Activated CD8-positive, alpha-beta memory T cell treated with anti-CD3 and anti-CD28 coated beads, Interleukin-2, amount 50 U/mL, for 48 hours (primary cell): ENCODE measurements at regions not wholly inside any gene's neighbourhood (a gene's known extent, or its start where the extent isn't known, plus 50 kb on each side); places are given as distances from the start of the nearest gene placed in this dataset.
A peak's percentile ranks its signal among the peaks of the same experiment; 100 is the strongest.
"Not testable (repeated sequence)": the region's sequence is repeated elsewhere in the genome, so short reads cannot be mapped to it uniquely, and the experiment has no call there.

Source experiments
- DNase-seq: peaks from one replicate; pipeline ENCODE4 v3.0.0-alpha.2; 2020

DNA sequence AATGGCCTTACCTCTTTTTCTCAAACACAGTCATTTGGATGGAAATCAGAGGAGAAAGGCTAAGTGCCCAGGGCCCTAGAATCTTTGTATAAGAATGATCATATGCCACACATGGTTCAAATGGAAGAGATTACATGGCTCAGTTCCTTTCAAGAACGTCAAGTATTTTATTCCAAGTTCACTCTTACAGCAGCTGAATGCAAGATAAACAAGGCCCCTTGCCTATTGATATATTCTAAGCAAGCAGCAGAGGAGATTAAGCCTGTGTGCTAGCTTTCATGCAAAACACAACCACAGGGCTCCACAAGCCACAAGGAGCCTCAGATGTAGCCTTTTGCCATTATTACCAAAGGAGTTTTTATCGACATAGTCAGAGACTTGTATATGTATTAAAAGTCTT is 55.3 kb upstream of the SLCO6A1 start:
- DNase-seq = no peak

DNA sequence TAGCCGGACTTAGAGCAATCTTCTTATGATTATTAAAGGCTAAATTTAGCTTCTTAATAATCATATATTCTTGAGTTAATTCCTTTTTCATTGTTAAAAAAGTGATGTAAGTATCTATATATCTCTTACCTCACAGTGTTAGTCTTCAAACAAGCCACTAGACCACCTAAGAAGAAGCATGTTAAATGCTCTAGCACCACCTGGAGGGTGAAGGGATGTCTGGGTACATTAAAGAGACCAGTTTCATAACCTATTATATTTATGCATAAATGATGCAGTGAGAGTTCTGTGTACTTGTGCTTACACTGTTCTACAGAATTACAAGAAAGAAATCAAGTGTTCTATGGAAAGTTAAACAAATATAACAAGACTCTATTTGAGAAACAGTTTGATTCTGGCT is 55.9 kb upstream of the SLCO6A1 start:
- no peak for DNase-seq

DNA sequence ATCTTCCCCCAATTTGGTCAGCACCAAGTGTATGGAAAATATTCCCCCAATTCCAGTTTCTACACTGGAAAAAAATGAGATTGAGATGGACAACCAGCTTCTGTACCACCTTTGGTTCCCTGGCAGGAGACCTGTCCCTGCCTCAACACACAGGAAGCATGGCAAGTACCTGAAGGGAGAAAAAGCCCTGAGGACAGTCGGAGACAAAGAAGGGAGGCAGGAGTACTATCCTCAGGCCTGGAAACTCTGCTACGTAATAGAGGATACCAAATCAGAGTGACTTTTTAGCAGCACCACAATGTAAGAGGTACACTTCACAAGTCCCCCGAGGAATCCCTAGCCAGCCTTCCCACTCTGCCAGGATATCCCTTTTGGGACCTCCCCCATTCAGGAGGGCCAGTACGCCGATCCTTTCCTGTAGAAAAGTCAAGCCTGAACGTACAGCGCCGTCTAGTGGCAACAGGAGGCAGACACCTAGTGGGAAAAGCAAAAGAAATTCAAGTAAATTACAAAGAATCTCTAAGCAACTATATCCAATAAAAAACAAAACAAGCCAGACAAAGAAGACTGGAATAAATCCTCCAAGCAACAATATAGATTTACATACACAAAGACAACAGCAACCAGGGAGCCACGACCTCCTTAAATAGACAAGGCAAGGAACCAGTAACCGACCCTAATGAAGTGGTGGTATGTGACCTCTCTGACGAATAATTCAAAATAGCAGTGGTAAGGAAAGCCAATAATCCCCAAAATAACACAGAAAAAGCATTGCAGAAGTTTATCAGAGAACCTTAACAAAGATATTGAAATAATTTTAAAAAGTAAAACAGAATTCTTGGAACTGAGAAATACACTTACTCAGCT is 63.3 kb upstream of the SLCO6A1 start:
- DNase-seq = peak; percentile 60

DNA sequence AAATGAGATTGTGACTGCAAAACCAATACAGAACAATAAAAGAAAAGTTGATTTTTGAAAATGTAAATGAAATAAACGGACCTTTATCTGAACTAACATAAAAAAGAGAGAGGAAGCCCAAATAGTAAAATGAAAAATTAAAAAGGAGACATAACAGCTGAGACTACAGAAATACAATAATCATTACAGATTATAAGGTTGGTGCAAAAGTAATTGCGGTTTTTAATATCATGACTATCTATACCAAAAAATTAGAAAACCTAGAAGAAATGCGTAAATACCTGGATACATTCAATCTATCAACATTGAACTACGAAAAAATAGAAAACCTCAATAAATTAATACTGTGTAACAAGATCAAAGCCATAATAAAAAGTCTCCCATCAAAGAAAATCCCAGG is 71.9 kb upstream of the SLCO6A1 start:
- no peak for DNase-seq

DNA sequence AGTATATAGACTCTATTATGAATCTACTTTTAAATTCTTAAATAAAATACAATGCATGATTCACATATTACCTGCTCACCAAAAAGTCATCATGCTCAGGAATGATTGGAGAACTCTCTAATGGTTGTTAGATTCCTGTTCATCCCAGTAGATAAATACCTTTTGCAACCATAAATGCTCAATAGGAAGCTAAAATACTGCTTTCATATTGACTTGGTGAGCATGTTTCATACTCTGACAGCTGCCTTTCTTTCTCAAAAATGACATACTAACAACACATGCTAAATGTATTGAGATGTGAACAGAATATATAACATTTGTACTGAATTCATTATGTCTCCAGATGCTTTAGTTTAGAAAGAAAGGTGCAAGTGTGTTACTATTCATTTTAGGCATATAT is 79.6 kb upstream of the SLCO6A1 start:
- DNase-seq = no peak

DNA sequence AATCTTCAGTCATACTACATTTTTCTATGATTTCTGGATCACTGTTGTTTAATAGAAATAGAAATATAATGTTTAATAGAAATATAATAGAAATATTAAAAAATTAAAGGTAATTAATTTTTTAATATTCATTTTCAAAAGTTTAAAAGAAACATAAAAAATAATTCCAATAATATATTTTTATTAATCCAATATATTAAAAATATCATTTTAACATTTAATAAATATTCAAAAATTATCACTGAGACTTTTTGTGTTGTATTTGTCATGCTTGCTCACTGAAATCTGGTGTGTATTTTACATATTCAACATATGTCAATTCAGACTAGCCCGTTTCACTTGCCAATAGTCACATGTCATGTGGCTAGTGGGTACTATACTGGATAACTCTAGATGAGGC is 80.6 kb upstream of the SLCO6A1 start:
- DNase-seq = no peak

DNA sequence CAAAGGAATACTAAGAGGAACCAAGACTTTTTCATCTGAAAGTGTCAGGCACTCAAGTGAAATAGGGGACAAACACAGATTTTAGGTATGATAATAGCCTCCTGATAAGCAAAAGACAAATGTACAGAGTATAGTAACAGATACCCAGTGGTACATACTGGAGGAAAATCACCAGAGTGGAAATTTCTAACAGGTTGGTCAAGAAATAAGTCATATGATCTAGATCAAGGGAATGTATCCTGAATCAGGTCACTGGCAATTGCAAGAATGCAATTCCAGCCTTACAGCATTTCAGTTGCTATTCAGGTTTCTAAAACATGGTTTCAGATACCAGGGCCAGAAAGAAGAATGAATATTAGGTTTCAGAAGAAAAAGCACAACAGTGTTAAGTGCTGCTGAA is 82.2 kb upstream of the SLCO6A1 start:
- DNase-seq = no peak

DNA sequence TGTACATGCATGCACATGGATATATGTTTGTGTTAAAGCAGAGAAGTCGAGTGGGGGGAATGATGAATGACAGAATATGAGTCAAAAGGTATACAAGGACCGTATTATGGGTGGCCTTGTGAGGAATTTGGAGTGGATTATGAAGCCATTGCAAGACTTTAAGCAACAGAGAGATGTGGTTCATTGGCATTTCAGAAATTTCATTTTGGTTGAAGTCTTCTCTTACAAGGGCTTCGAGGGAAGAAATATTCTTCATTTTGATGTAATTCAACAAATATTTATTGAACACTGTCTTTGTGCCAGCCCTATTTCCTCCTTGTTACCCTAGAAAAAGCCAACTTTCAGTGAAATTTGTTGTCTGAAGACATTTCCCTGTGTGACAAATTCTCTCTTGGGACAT is 83.9 kb upstream of the SLCO6A1 start:
- no peak for DNase-seq

DNA sequence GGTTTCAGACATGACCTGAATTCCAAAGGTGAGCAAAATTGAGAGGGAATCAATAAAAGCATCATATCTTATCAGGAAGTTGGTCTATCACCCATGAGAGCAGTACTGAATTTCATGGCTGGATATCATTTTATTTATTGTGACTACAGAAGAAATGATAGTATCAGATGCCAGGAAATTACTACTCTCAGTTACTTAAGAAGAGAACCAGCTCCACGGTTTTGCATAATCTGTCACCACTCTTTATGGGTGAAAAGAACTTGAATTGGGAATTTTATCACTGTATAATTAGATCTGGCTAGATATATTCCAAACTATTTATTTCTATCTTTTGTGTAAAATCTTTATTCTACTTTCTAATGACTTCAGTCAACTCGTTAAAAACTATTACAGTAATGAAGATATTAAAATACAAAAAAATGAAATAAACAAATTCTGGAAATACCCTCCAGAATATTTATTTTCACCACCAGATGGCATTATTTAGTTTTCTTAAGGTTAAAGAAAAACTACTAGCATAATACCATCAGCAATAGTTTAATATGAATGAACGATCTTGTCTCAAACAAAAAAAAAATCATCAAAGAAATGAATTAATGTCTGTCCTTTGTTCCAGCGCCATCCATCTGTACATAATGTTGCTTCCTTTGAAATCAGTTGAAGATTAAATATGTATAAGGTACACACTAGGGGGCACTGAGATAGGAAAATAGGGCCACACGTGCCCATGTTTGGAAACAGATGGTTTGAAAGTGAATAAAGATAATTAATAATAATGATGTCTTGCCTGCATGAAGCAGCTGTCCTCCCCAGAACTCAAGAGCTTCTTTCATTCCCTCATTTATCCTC is 84.7 kb upstream of the SLCO6A1 start:
- no peak for DNase-seq

DNA sequence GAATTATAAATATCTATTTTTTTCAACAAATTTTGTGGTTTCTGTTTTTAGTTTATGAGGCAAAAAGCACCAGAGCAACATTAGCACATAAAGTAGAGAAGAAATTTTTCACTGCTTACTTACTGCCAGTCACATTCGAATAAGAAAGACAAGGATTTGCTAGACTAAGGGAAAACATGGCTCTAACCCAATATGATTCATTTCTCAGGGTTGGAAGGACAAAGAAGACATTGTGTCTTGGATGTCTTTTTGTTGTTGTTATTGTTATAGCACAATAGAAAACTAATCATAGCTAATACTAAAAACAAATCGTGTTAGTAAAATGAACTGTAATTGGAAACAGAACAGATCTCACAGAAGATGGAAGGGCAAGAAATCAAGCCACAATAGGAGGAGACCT is 90.9 kb upstream of the SLCO6A1 start:
- DNase-seq = no peak

DNA sequence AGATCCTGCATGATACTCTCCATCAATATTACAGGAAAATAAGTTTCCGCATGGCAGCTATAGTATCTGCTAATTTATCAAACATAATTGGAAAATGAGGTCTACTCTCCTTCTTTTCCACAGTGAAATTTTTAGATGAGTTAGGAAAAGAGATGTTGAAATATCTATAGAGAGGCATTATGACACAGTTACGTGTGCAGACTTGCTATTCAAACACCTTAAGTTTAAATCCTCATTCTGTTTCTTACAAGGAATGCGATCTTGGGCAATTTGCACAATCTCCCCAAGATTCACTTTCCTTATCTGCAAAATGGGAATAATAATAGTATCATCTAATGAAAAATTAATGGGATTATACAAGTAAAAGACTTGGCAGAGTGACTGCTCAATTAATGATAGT is 91.7 kb upstream of the SLCO6A1 start:
- no peak for DNase-seq

DNA sequence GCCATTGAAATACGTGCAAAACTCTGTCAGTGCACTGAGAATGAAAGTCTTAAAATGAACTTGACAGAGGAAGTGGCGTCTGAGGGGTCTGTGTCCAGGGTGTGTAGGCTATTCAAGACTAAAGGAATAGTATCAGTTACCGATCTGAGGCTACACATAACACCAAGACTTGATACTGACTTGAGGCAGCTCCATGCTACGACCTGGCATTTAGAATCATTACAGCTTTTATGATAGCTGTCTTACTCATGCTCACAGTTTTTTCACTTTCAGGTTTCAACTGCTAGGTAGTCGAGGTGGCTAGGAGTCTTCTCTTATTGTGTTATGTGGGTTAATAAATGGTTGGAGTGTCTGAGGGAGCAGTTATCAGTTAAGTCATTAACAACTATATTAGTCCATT is 92.8 kb upstream of the SLCO6A1 start:
- no peak for DNase-seq

DNA sequence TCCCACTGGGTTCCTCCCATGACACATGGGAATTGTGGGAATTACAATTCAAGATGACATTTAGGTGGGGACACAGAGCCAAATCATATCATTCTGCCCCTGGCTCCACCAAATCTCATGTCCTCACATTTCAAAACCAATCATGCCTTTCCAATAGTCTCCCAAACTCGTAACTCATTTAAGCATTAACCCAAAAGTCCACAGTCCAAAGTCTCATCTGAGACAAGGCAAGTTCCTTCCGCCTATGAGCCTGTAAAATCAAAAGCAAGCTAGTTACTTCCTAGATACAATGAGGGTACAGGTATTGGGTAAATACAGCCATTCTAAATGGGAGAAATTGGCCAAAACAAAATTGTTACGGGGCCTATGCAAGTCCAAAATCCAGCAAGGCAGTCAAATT is 93.8 kb upstream of the SLCO6A1 start:
- not testable (repeated sequence) for DNase-seq

DNA sequence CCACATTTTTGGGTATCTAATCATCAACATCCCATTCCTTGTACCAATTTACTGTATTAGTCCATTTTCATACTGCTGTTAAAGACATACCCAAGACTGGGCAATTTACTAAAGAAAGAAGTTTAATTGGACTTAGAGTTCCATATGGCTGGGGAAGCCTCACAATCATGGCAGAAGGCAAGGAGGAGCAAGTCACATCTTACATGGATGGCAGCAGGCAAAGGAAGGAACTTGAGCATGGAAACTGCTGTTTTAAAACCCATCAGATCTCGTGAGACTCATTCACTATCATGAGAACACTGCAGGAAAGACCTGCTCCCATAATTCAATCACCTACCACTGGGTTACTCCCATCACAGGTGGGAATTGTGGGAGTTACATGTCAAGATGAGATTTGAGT is 95.4 kb upstream of the SLCO6A1 start:
- DNase-seq = no peak

DNA sequence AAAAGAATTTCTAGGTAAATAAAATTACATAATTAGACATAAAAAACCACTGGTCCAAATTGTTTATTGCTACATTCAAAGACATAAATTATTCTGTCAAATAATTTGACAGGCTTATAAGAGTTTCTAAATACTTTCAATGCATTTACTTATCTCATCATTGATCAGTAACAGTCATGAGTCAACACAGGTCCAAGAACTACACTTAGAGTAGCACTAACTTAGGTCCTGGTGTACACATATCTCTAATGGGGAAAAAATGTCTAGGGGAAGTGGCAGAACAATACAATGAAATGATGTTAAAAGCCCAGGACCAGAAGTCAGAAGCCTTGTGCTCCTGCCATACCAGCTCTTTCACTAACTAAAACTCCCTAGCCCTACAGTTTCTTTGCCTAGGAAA is 96.5 kb upstream of the SLCO6A1 start:
- DNase-seq = no peak

DNA sequence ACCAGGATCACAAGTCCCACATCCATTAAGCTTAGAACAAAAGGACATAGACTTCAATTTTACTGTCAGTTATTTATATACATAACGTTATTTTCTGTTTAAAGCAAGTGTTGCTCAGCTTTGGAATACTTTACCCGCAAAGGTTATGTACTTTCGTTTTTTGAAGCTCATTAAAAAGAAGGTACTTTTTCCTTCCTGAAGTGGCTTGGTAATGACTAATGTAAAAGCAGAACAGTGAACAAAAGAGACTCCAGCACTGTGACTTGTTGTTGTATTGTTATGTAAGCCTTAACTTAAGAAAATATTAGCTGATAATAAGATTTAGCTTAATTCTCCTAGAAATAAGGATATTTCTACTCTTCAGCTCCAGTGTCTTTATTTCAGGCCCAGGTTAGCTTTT is 97.3 kb upstream of the SLCO6A1 start:
- DNase-seq = no peak

DNA sequence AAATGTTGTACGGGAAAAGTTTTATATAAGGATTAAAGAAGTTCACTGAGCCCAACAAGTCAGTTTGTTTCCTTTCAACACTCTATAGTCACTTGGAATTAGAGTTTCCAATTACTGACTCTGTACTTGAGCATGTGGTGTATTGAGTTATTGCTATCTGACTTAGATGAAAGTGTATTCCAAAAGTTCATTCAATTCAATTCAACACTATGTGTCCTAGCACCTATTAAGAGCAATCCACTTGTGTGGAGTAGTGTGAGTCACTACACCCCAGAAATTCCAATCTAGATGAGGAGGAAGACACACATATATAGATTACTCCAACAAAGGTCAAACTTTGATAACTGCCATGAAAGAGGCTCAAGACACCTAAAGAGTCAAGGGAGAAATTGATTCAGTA is 98.2 kb upstream of the SLCO6A1 start:
- no peak for DNase-seq

DNA sequence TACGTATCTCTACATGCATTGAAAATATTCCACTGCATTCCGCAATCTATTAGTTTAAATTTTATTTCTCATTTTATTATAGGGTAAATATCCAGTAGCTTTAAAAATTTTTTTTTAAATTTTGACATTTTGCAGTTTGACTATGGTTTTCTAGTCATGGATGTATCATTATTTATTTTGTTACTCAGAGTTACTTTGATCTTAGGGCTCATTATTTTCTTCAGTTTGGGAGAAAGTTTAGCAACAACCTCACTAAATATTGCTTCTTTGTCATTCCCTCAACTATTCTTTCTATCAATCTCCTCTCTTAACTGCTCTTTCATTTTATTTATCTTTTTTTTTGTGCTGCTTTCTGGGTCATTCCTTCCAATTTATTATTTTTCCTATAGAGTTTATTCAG is 100.5 kb upstream of the SLCO6A1 start:
- DNase-seq = no peak

DNA sequence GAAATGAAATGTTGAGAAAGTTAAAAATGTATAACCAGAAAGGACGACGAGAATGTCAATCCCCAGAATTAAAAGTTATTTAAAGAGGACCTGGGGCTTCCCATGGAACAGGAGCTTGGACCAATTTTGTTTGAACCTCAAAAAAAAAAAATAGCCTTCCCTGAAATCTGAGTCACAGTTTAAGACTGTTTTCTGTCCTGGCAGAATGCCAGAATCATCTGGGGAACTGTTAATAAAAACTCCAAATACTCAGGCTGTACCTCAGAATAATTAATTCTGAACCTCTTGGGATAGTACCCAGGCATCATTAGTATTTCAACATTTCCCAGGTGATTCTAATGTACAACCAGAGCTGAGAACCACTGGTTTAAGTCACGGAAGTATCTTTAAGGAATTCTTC is 102.2 kb upstream of the SLCO6A1 start:
- DNase-seq = no peak

DNA sequence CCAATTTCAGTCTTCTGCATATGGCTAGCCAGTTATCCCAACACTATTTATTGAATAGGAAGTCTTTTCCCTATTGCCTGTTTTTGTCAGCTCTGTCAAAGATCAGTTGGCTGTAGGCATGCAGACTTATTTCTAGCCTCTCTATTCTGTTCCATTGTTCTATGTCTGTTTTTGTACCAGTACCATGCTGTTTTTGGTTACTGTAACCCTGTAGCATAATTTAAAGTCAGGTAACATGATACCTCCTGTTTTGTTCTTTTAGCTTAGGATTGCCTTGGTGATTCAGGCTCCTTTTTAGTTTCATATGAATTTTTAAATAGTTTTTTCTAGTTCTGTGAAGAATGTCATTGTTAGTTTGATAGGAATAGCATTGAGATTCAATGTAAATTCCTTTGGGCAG is 104.9 kb upstream of the SLCO6A1 start:
- no peak for DNase-seq

DNA sequence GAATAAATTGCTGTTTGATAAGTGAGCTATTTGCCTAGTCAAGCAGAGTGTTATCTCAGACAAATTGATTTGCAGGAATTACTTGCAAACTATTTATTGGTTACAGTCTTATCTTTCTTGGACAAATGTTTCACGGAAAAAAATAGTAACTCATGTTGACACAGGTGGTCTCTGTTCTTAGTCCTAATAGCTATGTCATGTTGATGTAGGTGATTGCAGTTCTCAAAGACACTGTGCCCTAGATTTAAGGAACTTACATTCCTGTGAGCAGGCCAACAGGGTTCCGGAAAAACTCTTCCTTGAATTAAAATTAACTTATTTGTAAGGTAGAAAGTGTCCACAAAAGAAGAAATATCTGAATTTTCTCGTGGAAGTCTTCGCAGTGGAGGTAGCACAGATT is 109.6 kb upstream of the SLCO6A1 start:
- DNase-seq = no peak

DNA sequence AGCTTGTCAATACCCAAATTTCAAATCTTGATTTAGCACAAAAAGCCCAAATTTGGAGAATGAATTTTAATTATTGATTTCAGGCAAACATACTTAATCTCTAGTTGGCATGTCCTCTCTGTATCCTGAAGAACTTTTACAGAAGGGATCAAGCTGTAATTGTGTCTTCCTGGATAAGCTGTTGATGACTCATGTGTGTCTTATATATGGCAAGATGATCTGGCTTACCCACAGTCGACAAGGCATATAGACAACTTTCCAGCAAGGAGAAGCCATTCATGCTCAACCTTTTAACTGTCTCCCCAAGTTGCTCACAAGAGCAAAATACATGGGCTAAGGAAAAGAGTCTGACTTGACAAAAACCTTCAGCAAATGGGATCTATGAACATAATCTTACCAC is 112.5 kb upstream of the SLCO6A1 start:
- DNase-seq = no peak

DNA sequence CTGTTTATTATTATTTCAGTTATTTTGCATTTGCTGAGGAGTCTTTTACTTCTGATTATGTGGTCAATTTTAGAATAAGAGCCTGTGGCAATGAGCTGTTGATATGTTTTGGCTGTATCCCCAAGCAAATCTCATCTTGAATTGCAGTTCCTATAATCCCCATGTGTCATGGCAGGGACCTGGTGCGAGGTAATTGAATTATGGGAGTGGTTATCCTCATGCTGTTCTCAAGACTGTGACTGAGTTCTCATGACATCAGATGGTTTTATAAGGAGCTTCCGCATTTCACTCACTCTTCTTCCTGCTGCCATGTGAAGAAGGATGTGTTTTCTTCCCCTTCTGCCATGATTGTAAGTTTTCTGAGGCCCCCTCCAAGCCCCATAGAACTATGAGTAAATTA is 114.9 kb upstream of the SLCO6A1 start:
- no peak for DNase-seq
